ENCODE measurements at regions not wholly inside any gene's neighbourhood (a gene's known extent, or its start where the extent isn't known, plus 50 kb on each side); places are given as distances from the start of the nearest gene placed in this dataset.

- ATAC-seq (no peak), DNase-seq (ENCODE audit: low spot score) (no peak)
Measured at GRCh38 chr3:39744746-39745145, 64.7 kb upstream of the MYRIP start.

- DNase-seq (ENCODE audit: low spot score): no peak
- ATAC-seq: no peak
Measured at GRCh38 chr3:39748002-39748401, 61.4 kb upstream of the MYRIP start.

- DNase-seq (ENCODE audit: low spot score) (no peak), ATAC-seq (no peak)
Measured at GRCh38 chr3:39748763-39749162, 60.6 kb upstream of the MYRIP start.

GRCh38 chr3:39750712-39751111, 58.7 kb upstream of the MYRIP start:
- DNase-seq (ENCODE audit: low spot score) (peak; percentile 60), ATAC-seq (peak; percentile 52)

- ATAC-seq (no peak), DNase-seq (ENCODE audit: low spot score) (no peak)
Measured at GRCh38 chr3:39751286-39751685, 58.1 kb upstream of the MYRIP start.

GRCh38 chr3:39752019-39752637, 57.3 kb upstream of the MYRIP start:
- peak; percentile 92 for ATAC-seq
- DNase-seq (ENCODE audit: low spot score): peak; percentile 54

- ATAC-seq (no peak), DNase-seq (ENCODE audit: low spot score) (no peak)
Measured at GRCh38 chr3:39752751-39753150, 56.7 kb upstream of the MYRIP start.

- DNase-seq (ENCODE audit: low spot score) (no peak), ATAC-seq (no peak)
Measured at GRCh38 chr3:39753391-39753790, 56.0 kb upstream of the MYRIP start.

GRCh38 chr3:39754549-39754948, 54.9 kb upstream of the MYRIP start:
- DNase-seq (ENCODE audit: low spot score) (no peak), ATAC-seq (no peak)

GRCh38 chr3:39755100-39755499, 54.3 kb upstream of the MYRIP start:
- ATAC-seq (no peak), DNase-seq (ENCODE audit: low spot score) (no peak)

- ATAC-seq (no peak), DNase-seq (ENCODE audit: low spot score) (no peak)
Measured at GRCh38 chr3:39757307-39757706, 52.1 kb upstream of the MYRIP start.

Measured in left lobe of liver (tissue), 2 donors.